ENCODE measurements at regions not wholly inside any gene's neighbourhood (a gene's known extent, or its start where the extent isn't known, plus 50 kb on each side); places are given as distances from the start of the nearest gene placed in this dataset.
"Not testable (repeated sequence)": the region's sequence is repeated elsewhere in the genome, so short reads cannot be mapped to it uniquely, and the experiment has no call there.

- Histone ChIP-seq H3K36me3 (no peaks in the 10 kb centered on the region), H3K9me3 (no peaks in the 10 kb centered on the region), H3K4me3 (no peak overlapping the region), H3K27me3 (no peaks in the 10 kb centered on the region), H3K4me1 (no peaks in the 10 kb centered on the region), H3K27ac (no peak overlapping the region)
- DNase-seq (no peak), ATAC-seq (no peak)
- in situ Hi-C loops (cut with MboI; ENCODE audit: low sequenced_read_pairs in 4 of 4): no loop called here
- TF ChIP-seq CTCF (IDR thresholded peaks at IDR 0.05 in 4 of 5, conservative IDR thresholded peaks at IDR 0.05 in 1 of 5) (no peak), POLR2A (IDR thresholded peaks at IDR 0.05) (no peak)
- intact Hi-C loops (cut with DNase I; ENCODE audit: low total_unique reads): no loop called here
These were observed 834.2 kb downstream of the STPG2 start for GRCh38 chr4:97309121-97309520.

GRCh38 chr4:97317201-97317600, 826.1 kb downstream of the STPG2 start:
- Histone ChIP-seq H3K4me1 (no peaks in the 10 kb centered on the region), H3K4me3 (no peak overlapping the region), H3K9me3 (no peaks in the 10 kb centered on the region), H3K36me3 (no peaks in the 10 kb centered on the region), H3K27me3 (no peaks in the 10 kb centered on the region), H3K27ac (no peak overlapping the region)
- DNase-seq: no peak
- ATAC-seq: no peak
- in situ Hi-C loops (cut with MboI; ENCODE audit: low sequenced_read_pairs in 4 of 4): no loop called here
- intact Hi-C loops (cut with DNase I; ENCODE audit: low total_unique reads): no loop called here
- TF ChIP-seq CTCF (IDR thresholded peaks at IDR 0.05 in 4 of 5, conservative IDR thresholded peaks at IDR 0.05 in 1 of 5) (no peak), POLR2A (IDR thresholded peaks at IDR 0.05) (no peak)

- Histone ChIP-seq H3K9me3 (no peaks in the 10 kb centered on the region), H3K4me3 (no peak overlapping the region), H3K27me3 (no peaks in the 10 kb centered on the region), H3K36me3 (no peaks in the 10 kb centered on the region), H3K4me1 (no peaks in the 10 kb centered on the region), H3K27ac (no peak overlapping the region)
- intact Hi-C loops (cut with DNase I; ENCODE audit: low total_unique reads) (no loop called here), in situ Hi-C loops (cut with MboI; ENCODE audit: low sequenced_read_pairs in 4 of 4) (no loop called here)
- no peak for TF ChIP-seq POLR2A (IDR thresholded peaks at IDR 0.05)
- no peak for TF ChIP-seq CTCF (IDR thresholded peaks at IDR 0.05 in 4 of 5, conservative IDR thresholded peaks at IDR 0.05 in 1 of 5)
- ATAC-seq (no peak), DNase-seq (no peak)
These were observed 825.6 kb downstream of the STPG2 start for GRCh38 chr4:97317671-97318070.

- H3K4me1 ChIP-seq; in situ Hi-C loops (cut with MboI; ENCODE audit: low sequenced_read_pairs in 4 of 4); H3K27me3 ChIP-seq; H3K27ac ChIP-seq; H3K4me3 ChIP-seq; H3K36me3 ChIP-seq; ATAC-seq; intact Hi-C loops (cut with DNase I; ENCODE audit: low total_unique reads); H3K9me3 ChIP-seq; DNase-seq: not testable (repeated sequence)
These were observed 817.5 kb downstream of the STPG2 start for GRCh38 chr4:97325751-97326150.

- DNase-seq: no peak
- in situ Hi-C loops (cut with MboI; ENCODE audit: low sequenced_read_pairs in 4 of 4) (no loop called here), intact Hi-C loops (cut with DNase I; ENCODE audit: low total_unique reads) (no loop called here)
- no peak for ATAC-seq
- no peak overlapping the region for H3K4me3 ChIP-seq
- H3K27me3 ChIP-seq: no peaks in the 10 kb centered on the region
- no peaks in the 10 kb centered on the region for H3K36me3 ChIP-seq
- no peaks in the 10 kb centered on the region for H3K9me3 ChIP-seq
- TF ChIP-seq POLR2A (IDR thresholded peaks at IDR 0.05): no peak
- TF ChIP-seq CTCF (IDR thresholded peaks at IDR 0.05 in 4 of 5, conservative IDR thresholded peaks at IDR 0.05 in 1 of 5): no peak
- H3K27ac ChIP-seq: no peak overlapping the region
- H3K4me1 ChIP-seq: no peaks in the 10 kb centered on the region
These were observed 812.4 kb downstream of the STPG2 start for GRCh38 chr4:97330917-97331316.
